ENCODE measurements at regions not wholly inside any gene's neighbourhood (a gene's known extent, or its start where the extent isn't known, plus 50 kb on each side); places are given as distances from the start of the nearest gene placed in this dataset.

DNA sequence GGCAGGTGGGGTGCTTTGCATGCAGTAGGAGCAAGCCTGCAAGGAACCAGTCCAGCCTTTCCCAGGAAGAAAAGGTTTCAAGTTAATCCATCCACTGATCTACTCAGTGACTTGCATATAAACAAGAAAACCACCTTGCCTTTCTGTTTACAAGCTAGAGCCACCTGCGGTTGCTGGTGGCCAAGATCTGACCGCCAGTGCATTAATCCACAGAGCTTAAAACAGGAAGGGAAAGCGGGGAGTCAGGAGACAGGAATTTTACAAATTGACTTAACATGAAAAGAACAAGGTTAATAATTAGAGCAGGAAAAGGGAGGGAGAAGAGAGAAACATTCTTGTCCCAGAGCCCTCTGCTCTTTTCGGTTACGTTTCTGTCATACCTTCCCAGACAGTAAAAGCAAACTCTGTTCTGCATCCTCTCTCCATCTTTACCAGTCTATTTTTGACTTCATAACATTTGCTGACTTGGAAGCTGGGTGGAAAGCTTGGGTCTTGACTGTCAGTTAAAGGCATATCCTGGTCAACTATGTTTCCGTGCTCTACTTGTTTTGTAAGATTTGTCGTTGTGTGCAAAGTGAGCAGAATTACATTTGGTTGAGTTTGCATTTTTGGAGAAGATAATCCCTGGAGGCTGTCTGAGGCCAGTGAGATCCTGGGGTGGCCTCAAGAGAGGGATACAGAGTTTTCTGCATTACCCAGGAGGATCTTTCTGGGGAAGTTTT, 760.6 kb downstream of the EFNB2 start:
- no peaks in the 10 kb centered on the region for H3K27me3 Mint-ChIP-seq (ENCODE audit: insufficient read depth, low read depth, poor library complexity)
- Histone ChIP-seq H2AFZ (no peak overlapping the region), H3K79me2 (replicated peaks; ENCODE audit: insufficient read depth) (no peaks in the 10 kb centered on the region), H3K4me2 (no peak overlapping the region), H3K27me3 (ENCODE audit: insufficient read depth) (no peaks in the 10 kb centered on the region), H3K9me2 (ENCODE audit: insufficient read depth) (no peaks in the 10 kb centered on the region), H3K36me3 (ENCODE audit: insufficient read depth) (no peaks in the 10 kb centered on the region), H3K27ac (ENCODE audit: low read depth) (no peak overlapping the region), H3K4me3 (no peak overlapping the region), H4K20me1 (replicated peaks; ENCODE audit: insufficient read depth) (no peaks in the 10 kb centered on the region), H3K4me1 (ENCODE audit: insufficient read depth) (peaks cover 14% of the 10 kb centered on the region), H3F3A (replicated peaks; ENCODE audit: low read depth) (no peaks in the 10 kb centered on the region)
- DNase-seq (ENCODE audit: low spot score) (peak; percentile 12), ATAC-seq (peak; percentile 52)
- H3K9me3 Mint-ChIP-seq, result no peaks in the 10 kb centered on the region
- no peak for TF ChIP-seq CREB1 (CRISPR knock-in tag; IDR thresholded peaks at IDR 0.05; ENCODE audit: low read depth)
- TF ChIP-seq, protein P1, sequence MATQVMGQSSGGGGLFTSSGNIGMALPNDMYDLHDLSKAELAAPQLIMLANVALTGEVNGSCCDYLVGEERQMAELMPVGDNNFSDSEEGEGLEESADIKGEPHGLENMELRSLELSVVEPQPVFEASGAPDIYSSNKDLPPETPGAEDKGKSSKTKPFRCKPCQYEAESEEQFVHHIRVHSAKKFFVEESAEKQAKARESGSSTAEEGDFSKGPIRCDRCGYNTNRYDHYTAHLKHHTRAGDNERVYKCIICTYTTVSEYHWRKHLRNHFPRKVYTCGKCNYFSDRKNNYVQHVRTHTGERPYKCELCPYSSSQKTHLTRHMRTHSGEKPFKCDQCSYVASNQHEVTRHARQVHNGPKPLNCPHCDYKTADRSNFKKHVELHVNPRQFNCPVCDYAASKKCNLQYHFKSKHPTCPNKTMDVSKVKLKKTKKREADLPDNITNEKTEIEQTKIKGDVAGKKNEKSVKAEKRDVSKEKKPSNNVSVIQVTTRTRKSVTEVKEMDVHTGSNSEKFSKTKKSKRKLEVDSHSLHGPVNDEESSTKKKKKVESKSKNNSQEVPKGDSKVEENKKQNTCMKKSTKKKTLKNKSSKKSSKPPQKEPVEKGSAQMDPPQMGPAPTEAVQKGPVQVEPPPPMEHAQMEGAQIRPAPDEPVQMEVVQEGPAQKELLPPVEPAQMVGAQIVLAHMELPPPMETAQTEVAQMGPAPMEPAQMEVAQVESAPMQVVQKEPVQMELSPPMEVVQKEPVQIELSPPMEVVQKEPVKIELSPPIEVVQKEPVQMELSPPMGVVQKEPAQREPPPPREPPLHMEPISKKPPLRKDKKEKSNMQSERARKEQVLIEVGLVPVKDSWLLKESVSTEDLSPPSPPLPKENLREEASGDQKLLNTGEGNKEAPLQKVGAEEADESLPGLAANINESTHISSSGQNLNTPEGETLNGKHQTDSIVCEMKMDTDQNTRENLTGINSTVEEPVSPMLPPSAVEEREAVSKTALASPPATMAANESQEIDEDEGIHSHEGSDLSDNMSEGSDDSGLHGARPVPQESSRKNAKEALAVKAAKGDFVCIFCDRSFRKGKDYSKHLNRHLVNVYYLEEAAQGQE (IDR thresholded peaks at IDR 0.05; ENCODE audit: unreplicated experiment), result no peak
- TF ChIP-seq, protein P2, sequence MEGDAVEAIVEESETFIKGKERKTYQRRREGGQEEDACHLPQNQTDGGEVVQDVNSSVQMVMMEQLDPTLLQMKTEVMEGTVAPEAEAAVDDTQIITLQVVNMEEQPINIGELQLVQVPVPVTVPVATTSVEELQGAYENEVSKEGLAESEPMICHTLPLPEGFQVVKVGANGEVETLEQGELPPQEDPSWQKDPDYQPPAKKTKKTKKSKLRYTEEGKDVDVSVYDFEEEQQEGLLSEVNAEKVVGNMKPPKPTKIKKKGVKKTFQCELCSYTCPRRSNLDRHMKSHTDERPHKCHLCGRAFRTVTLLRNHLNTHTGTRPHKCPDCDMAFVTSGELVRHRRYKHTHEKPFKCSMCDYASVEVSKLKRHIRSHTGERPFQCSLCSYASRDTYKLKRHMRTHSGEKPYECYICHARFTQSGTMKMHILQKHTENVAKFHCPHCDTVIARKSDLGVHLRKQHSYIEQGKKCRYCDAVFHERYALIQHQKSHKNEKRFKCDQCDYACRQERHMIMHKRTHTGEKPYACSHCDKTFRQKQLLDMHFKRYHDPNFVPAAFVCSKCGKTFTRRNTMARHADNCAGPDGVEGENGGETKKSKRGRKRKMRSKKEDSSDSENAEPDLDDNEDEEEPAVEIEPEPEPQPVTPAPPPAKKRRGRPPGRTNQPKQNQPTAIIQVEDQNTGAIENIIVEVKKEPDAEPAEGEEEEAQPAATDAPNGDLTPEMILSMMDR (conservative IDR thresholded peaks at IDR 0.05; ENCODE audit: low read depth in 2 of 2), result no peak
- TF ChIP-seq, protein P3, sequence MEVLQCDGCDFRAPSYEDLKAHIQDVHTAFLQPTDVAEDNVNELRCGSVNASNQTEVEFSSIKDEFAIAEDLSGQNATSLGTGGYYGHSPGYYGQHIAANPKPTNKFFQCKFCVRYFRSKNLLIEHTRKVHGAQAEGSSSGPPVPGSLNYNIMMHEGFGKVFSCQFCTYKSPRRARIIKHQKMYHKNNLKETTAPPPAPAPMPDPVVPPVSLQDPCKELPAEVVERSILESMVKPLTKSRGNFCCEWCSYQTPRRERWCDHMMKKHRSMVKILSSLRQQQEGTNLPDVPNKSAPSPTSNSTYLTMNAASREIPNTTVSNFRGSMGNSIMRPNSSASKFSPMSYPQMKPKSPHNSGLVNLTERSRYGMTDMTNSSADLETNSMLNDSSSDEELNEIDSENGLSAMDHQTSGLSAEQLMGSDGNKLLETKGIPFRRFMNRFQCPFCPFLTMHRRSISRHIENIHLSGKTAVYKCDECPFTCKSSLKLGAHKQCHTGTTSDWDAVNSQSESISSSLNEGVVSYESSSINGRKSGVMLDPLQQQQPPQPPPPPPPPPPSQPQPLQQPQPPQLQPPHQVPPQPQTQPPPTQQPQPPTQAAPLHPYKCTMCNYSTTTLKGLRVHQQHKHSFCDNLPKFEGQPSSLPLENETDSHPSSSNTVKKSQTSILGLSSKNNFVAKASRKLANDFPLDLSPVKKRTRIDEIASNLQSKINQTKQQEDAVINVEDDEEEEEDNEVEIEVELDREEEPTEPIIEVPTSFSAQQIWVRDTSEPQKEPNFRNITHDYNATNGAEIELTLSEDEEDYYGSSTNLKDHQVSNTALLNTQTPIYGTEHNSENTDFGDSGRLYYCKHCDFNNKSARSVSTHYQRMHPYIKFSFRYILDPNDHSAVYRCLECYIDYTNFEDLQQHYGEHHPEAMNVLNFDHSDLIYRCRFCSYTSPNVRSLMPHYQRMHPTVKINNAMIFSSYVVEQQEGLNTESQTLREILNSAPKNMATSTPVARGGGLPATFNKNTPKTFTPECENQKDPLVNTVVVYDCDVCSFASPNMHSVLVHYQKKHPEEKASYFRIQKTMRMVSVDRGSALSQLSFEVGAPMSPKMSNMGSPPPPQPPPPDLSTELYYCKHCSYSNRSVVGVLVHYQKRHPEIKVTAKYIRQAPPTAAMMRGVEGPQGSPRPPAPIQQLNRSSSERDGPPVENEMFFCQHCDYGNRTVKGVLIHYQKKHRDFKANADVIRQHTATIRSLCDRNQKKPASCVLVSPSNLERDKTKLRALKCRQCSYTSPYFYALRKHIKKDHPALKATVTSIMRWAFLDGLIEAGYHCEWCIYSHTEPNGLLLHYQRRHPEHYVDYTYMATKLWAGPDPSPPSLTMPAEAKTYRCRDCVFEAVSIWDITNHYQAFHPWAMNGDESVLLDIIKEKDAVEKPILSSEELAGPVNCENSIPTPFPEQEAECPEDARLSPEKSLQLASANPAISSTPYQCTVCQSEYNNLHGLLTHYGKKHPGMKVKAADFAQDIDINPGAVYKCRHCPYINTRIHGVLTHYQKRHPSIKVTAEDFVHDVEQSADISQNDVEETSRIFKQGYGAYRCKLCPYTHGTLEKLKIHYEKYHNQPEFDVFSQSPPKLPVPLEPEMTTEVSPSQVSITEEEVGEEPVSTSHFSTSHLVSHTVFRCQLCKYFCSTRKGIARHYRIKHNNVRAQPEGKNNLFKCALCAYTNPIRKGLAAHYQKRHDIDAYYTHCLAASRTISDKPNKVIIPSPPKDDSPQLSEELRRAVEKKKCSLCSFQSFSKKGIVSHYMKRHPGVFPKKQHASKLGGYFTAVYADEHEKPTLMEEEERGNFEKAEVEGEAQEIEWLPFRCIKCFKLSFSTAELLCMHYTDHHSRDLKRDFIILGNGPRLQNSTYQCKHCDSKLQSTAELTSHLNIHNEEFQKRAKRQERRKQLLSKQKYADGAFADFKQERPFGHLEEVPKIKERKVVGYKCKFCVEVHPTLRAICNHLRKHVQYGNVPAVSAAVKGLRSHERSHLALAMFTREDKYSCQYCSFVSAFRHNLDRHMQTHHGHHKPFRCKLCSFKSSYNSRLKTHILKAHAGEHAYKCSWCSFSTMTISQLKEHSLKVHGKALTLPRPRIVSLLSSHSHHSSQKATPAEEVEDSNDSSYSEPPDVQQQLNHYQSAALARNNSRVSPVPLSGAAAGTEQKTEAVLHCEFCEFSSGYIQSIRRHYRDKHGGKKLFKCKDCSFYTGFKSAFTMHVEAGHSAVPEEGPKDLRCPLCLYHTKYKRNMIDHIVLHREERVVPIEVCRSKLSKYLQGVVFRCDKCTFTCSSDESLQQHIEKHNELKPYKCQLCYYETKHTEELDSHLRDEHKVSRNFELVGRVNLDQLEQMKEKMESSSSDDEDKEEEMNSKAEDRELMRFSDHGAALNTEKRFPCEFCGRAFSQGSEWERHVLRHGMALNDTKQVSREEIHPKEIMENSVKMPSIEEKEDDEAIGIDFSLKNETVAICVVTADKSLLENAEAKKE (CRISPR knock-in tag; IDR thresholded peaks at IDR 0.05), result no peak
- no peak for TF ChIP-seq STAT1 (IDR thresholded peaks at IDR 0.05; ENCODE audit: unreplicated experiment)
- no peak for TF ChIP-seq NANOG (IDR thresholded peaks at IDR 0.05; ENCODE audit: borderline replicate concordance)
- no peak for TF ChIP-seq ZNF114 (CRISPR knock-in tag; IDR thresholded peaks at IDR 0.05)
- TF ChIP-seq EZH2 (IDR thresholded peaks at IDR 0.05; ENCODE audit: low read depth, unreplicated experiment), result no peak
- no peak overlapping the region for H3K4me3 Mint-ChIP-seq
- peak overlapping the region; percentile 27 for H3K27ac Mint-ChIP-seq
- H3K4me1 Mint-ChIP-seq, result peaks cover 32% of the 10 kb centered on the region
- no peaks in the 10 kb centered on the region for H3K36me3 Mint-ChIP-seq (ENCODE audit: low read depth)

All from GM23338 (cell line).